Esophagus muscularis mucosa (tissue), 3 donors: ENCODE measurements at regions not wholly inside any gene's neighbourhood (a gene's known extent, or its start where the extent isn't known, plus 50 kb on each side); places are given as distances from the start of the nearest gene placed in this dataset.

ENCODE experiments used
- CTCF ChIP-seq, 3 experiments: fragments of 200-600 bp in 2 of 3; fragments of 450-650 bp in 1 of 3; sonication (generic) in 2 of 3; IDR thresholded peaks; one replicate each; pipeline ENCODE4 v1.5.1; 2017 to 2019; ENCODE audit warnings: antibody characterized with exemption in 3 of 3, mild to moderate bottlenecking in 2 of 3, moderate library complexity in 1 of 3
- EP300 ChIP-seq: sonication (generic); formaldehyde crosslinking; IDR thresholded peaks from one replicate; pipeline ENCODE4 v1.6.1; 2017; ENCODE audit warnings: antibody characterized with exemption

DNA sequence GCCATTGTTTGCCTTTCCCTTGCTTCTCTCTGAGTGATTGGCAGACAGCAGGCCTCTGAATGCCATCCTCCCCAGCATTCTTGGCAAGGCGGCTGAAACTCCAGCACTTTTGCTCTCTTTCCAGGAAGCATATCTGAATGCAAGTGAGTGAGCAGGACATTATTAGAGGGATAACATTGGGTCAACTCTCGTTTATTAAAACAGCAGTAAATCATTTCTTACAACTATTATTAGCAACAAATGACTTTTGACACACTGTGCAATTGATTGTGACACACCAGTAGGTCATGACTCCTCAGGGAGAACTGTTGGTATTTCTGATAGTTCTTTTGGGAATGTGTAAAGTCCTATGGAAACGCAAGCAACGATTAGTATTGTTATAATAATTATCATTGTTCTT, 103.8 kb downstream of the EFNB1 start:
- TF ChIP-seq CTCF (IDR thresholded peaks at IDR 0.05) (no peak), EP300 (no peak)
